Neutrophil (primary cell): ENCODE measurements at regions not wholly inside any gene's neighbourhood (a gene's known extent, or its start where the extent isn't known, plus 50 kb on each side); places are given as distances from the start of the nearest gene placed in this dataset.

Source experiments
- H3K27ac ChIP-seq: fragments of 200-600 bp; sonication (generic); 2 replicates; pipeline ENCODE4 v1.5.1; 2016; ENCODE audit warnings: mild to moderate bottlenecking, moderate library complexity
- H3K27me3 ChIP-seq: fragments of 200-600 bp; sonication (generic); 2 replicates; pipeline ENCODE4 v1.6.0; 2016; ENCODE audit warnings: mild to moderate bottlenecking
- H3K36me3 ChIP-seq: fragments of 200-600 bp; sonication (generic); 2 replicates; pipeline ENCODE4 v1.5.1; 2017
- H3K4me1 ChIP-seq, 2 experiments: fragments of 200-600 bp in 1 of 2; sonication (generic) in 1 of 2; 1 replicate in 1 of 2; 2 replicates in 1 of 2; pipeline versions ENCODE4 v1.5.1 to v1.6.1; 2013 to 2016; ENCODE audit warnings: low read depth in 1 of 2, low read length in 1 of 2, mild to moderate bottlenecking in 1 of 2, moderate library complexity in 1 of 2; ENCODE audit not compliant: control insufficient read depth in 1 of 2, insufficient read depth in 1 of 2
- H3K4me3 ChIP-seq, 2 experiments: fragments of 200-600 bp in 1 of 2; sonication (generic) in 1 of 2; 1 replicate in 1 of 2; 2 replicates in 1 of 2; pipeline ENCODE4 v1.5.1; 2013 to 2016; ENCODE audit warnings: low read depth in 1 of 2, low read length in 1 of 2, mild to moderate bottlenecking in 1 of 2, moderate library complexity in 1 of 2
- H3K9me3 ChIP-seq: fragments of 200-600 bp; sonication (generic); 2 replicates; pipeline ENCODE4 v1.5.1; 2016
- TF ChIP-seq, protein P1 (sequence below): fragments of 200-600 bp; sonication (generic); IDR thresholded peaks from 2 replicates; pipeline ENCODE4 v1.5.1; 2016; ENCODE audit warnings: antibody characterized with exemption

DNA sequence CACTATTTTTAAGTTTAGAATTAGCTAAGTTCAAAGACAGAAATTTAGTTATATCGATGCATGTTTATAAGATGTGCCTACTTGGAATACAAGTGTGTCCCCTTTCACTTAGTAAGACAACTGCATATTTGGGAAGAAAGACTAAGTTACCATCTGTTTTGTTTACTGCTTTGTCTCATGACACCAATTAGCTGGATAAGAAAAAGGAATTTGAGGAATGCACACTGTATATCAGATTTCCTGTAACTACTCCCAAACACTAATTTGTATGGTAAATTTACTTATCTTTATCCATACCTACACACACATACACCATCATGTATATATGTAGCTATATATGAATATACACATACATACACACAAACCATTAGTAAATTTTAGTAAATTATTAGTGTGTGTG, 1442.8 kb upstream of the IGFBP7 start:
- Histone ChIP-seq H3K27me3 (no peaks in the 10 kb centered on the region), H3K36me3 (no peaks in the 10 kb centered on the region), H3K9me3 (no peaks in the 10 kb centered on the region), H3K4me3 (no peak overlapping the region), H3K27ac (no peak overlapping the region), H3K4me1 (no peaks in the 10 kb centered on the region)
- TF ChIP-seq, protein P1, sequence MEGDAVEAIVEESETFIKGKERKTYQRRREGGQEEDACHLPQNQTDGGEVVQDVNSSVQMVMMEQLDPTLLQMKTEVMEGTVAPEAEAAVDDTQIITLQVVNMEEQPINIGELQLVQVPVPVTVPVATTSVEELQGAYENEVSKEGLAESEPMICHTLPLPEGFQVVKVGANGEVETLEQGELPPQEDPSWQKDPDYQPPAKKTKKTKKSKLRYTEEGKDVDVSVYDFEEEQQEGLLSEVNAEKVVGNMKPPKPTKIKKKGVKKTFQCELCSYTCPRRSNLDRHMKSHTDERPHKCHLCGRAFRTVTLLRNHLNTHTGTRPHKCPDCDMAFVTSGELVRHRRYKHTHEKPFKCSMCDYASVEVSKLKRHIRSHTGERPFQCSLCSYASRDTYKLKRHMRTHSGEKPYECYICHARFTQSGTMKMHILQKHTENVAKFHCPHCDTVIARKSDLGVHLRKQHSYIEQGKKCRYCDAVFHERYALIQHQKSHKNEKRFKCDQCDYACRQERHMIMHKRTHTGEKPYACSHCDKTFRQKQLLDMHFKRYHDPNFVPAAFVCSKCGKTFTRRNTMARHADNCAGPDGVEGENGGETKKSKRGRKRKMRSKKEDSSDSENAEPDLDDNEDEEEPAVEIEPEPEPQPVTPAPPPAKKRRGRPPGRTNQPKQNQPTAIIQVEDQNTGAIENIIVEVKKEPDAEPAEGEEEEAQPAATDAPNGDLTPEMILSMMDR = no peak

DNA sequence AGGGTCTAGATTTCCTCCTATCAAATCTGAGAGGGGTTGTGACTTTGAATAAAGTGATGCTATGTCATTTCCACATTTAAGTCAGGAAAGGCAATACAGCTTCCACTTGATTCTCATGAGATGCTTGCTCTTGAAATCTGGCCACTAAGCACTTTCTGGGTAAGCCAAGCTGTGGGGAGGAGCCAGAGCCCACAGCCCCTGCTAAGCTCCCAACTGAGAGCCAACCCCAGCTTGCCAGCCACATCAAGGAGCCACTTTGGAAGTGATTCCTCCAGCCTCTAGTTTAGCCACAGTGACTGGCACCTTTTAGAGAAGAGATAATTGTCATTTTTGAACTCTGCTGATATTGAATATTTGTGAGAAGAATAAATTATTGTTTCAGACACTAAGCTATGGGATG, 1441.5 kb upstream of the IGFBP7 start:
- H3K27me3 ChIP-seq = no peaks in the 10 kb centered on the region
- no peaks in the 10 kb centered on the region for H3K4me1 ChIP-seq
- no peak overlapping the region for H3K4me3 ChIP-seq
- H3K9me3 ChIP-seq = no peaks in the 10 kb centered on the region
- no peaks in the 10 kb centered on the region for H3K36me3 ChIP-seq
- no peak overlapping the region for H3K27ac ChIP-seq
- TF ChIP-seq, protein P1 = no peak

DNA sequence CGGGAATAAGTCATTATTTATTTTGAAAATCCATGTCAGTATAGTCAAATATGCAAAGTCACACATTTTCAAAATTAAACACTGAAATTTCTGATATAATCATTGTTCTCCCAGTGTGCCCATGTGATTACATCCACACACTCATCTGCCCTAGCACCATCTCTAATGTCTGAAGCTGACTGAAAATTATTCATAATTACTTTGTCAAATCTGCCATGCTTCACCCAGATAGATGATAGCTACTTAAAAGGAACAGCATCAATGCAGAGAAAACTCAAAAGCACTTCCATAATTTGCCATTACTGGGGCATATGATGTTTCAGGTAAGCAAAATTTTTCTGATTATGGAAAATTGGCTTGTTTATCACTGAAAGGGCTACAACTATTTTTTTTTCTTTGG, 1433.3 kb upstream of the IGFBP7 start:
- Histone ChIP-seq H3K27me3 (no peaks in the 10 kb centered on the region), H3K4me1 (no peaks in the 10 kb centered on the region), H3K4me3 (no peak overlapping the region), H3K9me3 (no peaks in the 10 kb centered on the region), H3K27ac (no peak overlapping the region), H3K36me3 (no peaks in the 10 kb centered on the region)
- TF ChIP-seq, protein P1 = no peak

DNA sequence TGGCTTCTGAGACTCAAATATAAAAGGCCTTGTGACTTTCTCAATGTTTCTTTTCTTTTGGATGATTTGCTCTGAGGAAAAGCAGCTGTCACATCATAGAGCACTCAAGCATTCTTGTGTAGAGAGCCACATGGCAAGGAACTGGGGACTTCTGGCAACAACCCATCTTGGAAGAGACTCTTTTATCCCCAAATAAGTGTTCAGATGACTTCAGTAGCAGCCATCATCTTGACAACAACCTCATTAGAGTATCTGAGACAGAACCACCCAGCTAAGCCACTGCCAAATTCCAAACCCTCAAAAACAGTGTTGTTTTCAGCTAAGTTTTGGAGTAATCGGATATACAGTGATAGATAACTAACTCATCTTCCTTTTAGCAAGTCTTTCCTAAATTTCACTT, 1431.7 kb upstream of the IGFBP7 start:
- no peak overlapping the region for H3K27ac ChIP-seq
- H3K4me1 ChIP-seq = no peaks in the 10 kb centered on the region
- no peaks in the 10 kb centered on the region for H3K36me3 ChIP-seq
- no peaks in the 10 kb centered on the region for H3K27me3 ChIP-seq
- H3K4me3 ChIP-seq = no peak overlapping the region
- H3K9me3 ChIP-seq = no peaks in the 10 kb centered on the region
- TF ChIP-seq, protein P1 = no peak

DNA sequence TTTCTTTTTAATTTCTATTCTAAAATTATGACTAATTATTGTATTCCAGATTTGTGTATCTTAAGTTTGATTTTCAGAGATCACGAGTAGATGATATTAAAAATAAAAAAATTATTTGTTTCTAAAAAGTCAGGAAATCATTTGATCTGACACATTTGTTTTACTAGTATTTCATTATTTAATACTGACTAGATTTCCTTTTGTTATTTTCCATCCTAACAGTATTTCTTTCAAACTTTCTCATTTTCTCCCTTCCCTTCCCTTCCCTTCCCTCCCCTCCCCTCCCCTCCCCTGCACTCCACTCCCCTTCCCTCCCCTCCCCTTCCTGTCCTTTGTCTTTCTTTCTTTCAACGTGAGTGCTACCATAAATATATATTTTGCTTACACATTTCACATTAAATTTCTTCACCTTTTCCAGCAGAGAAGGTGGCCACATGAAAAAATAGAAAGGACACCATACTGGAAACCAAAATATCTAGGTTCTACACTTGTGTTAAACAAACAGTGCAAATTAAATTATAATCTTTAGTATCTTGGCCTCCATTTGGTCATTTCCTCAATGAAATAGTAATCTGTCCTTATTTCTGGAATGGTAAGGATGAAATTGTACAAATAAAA, 1412.7 kb upstream of the IGFBP7 start:
- TF ChIP-seq, protein P1 = no peak
- no peaks in the 10 kb centered on the region for H3K36me3 ChIP-seq
- H3K4me1 ChIP-seq = no peaks in the 10 kb centered on the region
- no peaks in the 10 kb centered on the region for H3K9me3 ChIP-seq
- no peak overlapping the region for H3K4me3 ChIP-seq
- H3K27me3 ChIP-seq = no peaks in the 10 kb centered on the region
- no peak overlapping the region for H3K27ac ChIP-seq

GRCh38 chr4:58515226-58515625, 1405.0 kb upstream of the IGFBP7 start:
- Histone ChIP-seq H3K27me3 (no peaks in the 10 kb centered on the region), H3K4me1 (no peaks in the 10 kb centered on the region), H3K4me3 (no peak overlapping the region), H3K27ac (no peak overlapping the region), H3K36me3 (no peaks in the 10 kb centered on the region), H3K9me3 (no peaks in the 10 kb centered on the region)
- TF ChIP-seq, protein P1 = no peak
